ENCODE measurements at regions not wholly inside any gene's neighbourhood (a gene's known extent, or its start where the extent isn't known, plus 50 kb on each side); places are given as distances from the start of the nearest gene placed in this dataset.

DNA sequence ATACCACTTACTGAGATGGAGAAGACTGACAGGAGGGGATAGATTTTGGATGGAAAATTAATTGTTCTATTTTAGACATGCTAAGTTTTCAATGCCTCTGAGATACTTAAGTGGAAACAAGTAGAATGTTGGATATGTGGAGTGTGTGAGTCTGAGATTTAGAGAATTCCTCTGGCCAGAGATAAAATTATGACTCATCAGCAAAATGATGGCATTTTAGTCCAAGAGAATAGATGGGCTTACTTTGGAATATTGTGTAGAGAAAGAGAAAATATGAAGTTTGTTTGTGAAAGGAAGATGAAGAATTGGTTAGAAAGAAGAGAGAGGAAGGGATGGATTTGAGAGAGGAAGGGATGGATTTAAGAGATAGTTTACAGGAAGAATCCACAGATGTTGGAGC, 108.6 kb upstream of the PPP1R2C start:
- TF ChIP-seq, protein P1, sequence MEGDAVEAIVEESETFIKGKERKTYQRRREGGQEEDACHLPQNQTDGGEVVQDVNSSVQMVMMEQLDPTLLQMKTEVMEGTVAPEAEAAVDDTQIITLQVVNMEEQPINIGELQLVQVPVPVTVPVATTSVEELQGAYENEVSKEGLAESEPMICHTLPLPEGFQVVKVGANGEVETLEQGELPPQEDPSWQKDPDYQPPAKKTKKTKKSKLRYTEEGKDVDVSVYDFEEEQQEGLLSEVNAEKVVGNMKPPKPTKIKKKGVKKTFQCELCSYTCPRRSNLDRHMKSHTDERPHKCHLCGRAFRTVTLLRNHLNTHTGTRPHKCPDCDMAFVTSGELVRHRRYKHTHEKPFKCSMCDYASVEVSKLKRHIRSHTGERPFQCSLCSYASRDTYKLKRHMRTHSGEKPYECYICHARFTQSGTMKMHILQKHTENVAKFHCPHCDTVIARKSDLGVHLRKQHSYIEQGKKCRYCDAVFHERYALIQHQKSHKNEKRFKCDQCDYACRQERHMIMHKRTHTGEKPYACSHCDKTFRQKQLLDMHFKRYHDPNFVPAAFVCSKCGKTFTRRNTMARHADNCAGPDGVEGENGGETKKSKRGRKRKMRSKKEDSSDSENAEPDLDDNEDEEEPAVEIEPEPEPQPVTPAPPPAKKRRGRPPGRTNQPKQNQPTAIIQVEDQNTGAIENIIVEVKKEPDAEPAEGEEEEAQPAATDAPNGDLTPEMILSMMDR (conservative IDR thresholded peaks at IDR 0.05; ENCODE audit: low read length), result no peak
- TF ChIP-seq EZH2phosphoT487 (IDR thresholded peaks at IDR 0.05; ENCODE audit: borderline replicate concordance), result no peak
